K562 (cell line): ENCODE measurements at regions not wholly inside any gene's neighbourhood (a gene's known extent, or its start where the extent isn't known, plus 50 kb on each side); places are given as distances from the start of the nearest gene placed in this dataset.

Source experiments
- ATAC-seq: fragments of 200-7000 bp; cut with Tn5 transposase; 3 replicates; pipeline ENCODE4 v1.9.1; 2020; ENCODE audit warnings: moderate library complexity
- BruUV-seq: library from RNA; stranded (reverse); fragments of 400-500 nt; replicated peaks from 2 replicates; lab custom pipeline; 2021; lab: Mats Ljungman, UMichigan
- CTCF ChIA-PET: fragments of 300-600 bp; formaldehyde crosslinking; extraction: SDS; loops from one replicate; lab custom pipeline; 2021; ENCODE audit warnings: low intra/inter-chr PET ratio; lab: Yijun Ruan, JAX
- POLR2A ChIA-PET: fragments of 300-600, 350-650 bp; sonication (Branson Sonifier 250); formaldehyde crosslinking; extraction: SDS; loops from one replicate; lab custom pipeline; 2021; ENCODE audit warnings: antibody characterized with exemption, inconsistent platforms; lab: Yijun Ruan, JAX
- DNase-seq, 4 experiments: peaks; one replicate each; pipeline versions ENCODE4 v3.0.0 to v3.0.0-alpha.2; 2011 to 2018; ENCODE audit warnings: low spot score in 3 of 4, mixed read lengths in 3 of 4; ENCODE audit errors: extremely low read depth in 1 of 4
- FAIRE-seq: peaks from 2 replicates; lab custom pipeline; 2011; peaks lifted over from hg19 to GRCh38; lab: Jason Lieb, UNC
- H2AFZ ChIP-seq: 2 replicates; pipeline ENCODE4 v1.6.0; 2011; ENCODE audit warnings: low read depth, low read length, control low read depth, inconsistent platforms
- H3K27ac ChIP-seq: fragments of 200-600 bp; 3 replicates; pipeline ENCODE4 v1.8.0; 2011; ENCODE audit warnings: low read depth, mild to moderate bottlenecking, control low read depth, inconsistent platforms, low read length, moderate library complexity, mixed read lengths; ENCODE audit errors: extremely low read depth
- H3K27me3 ChIP-seq, 2 experiments: fragments of 300-600 bp in 1 of 2; 2 replicates in 1 of 2; 3 replicates in 1 of 2; pipeline versions ENCODE4 v1.6.0 to v1.8.0; 2011; ENCODE audit warnings: inconsistent platforms in 2 of 2, low read length in 2 of 2, mild to moderate bottlenecking in 1 of 2, mixed read lengths in 1 of 2, moderate library complexity in 1 of 2; ENCODE audit not compliant: control insufficient read depth in 2 of 2, insufficient read depth in 2 of 2
- H3K36me3 ChIP-seq: fragments of 300-600 bp; 3 replicates; pipeline ENCODE4 v1.8.0; 2011; ENCODE audit warnings: mild to moderate bottlenecking, low read length, inconsistent platforms; ENCODE audit not compliant: control insufficient read depth, insufficient read depth
- H3K4me1 ChIP-seq, 2 experiments: fragments of 200-600 bp in 1 of 2; replicated peaks in 1 of 2; 2 replicates in 1 of 2; 3 replicates in 1 of 2; pipeline versions ENCODE4 v1.5.1 to v1.8.0; 2011; ENCODE audit warnings: inconsistent platforms in 2 of 2, low read length in 2 of 2, mild to moderate bottlenecking in 1 of 2, mixed read lengths in 1 of 2, moderate library complexity in 1 of 2; ENCODE audit not compliant: control insufficient read depth in 2 of 2, insufficient read depth in 2 of 2
- H3K4me2 ChIP-seq: 2 replicates; pipeline ENCODE4 v1.6.1; 2011; ENCODE audit warnings: low read length, control low read depth, inconsistent platforms, mixed read lengths; ENCODE audit not compliant: insufficient read depth
- H3K4me3 ChIP-seq: fragments of 200-600 bp; sonication (generic), shearing (Covaris generic); 2 replicates; pipeline ENCODE4 v1.5.1; 2016; ENCODE audit warnings: control low read depth, inconsistent platforms
- H3K79me2 ChIP-seq: fragments of 200-600 bp; 3 replicates; pipeline ENCODE4 v1.8.0; 2011; ENCODE audit warnings: low read length, inconsistent platforms; ENCODE audit not compliant: control insufficient read depth, insufficient read depth
- H3K9ac ChIP-seq, 2 experiments: 2 replicates each; pipeline versions ENCODE4 v1.6.0 to v1.6.1; 2011; ENCODE audit warnings: low read depth in 2 of 2, low read length in 2 of 2, control low read depth in 1 of 2, inconsistent platforms in 1 of 2, mild to moderate bottlenecking in 1 of 2, mixed read lengths in 1 of 2; ENCODE audit not compliant: insufficient read depth in 1 of 2
- H3K9me1 ChIP-seq: one replicate; pipeline ENCODE4 v1.6.0; 2011; ENCODE audit warnings: inconsistent platforms, mild to moderate bottlenecking, low read length, moderate library complexity; ENCODE audit not compliant: control insufficient read depth, insufficient read depth
- H3K9me3 ChIP-seq: replicated peaks from 2 replicates; pipeline ENCODE4 v1.5.1; 2011; ENCODE audit warnings: low read depth, low read length, inconsistent platforms; ENCODE audit not compliant: control insufficient read depth, insufficient read depth
- H4K20me1 ChIP-seq: replicated peaks from 2 replicates; pipeline ENCODE4 v1.6.1; 2011; ENCODE audit warnings: low read length, inconsistent platforms, mixed read lengths; ENCODE audit not compliant: control insufficient read depth, insufficient read depth
- ATF1 ChIP-seq, 2 experiments: fragments of 450-650 bp in 1 of 2; IDR thresholded peaks; 2 replicates each; pipeline ENCODE4 v1.6.1; 2016; ENCODE audit warnings: missing compliant biosample characterization in 1 of 2, missing genetic modification characterization in 1 of 2
- ERF ChIP-seq: fragments of 450-650 bp; formaldehyde crosslinking; IDR thresholded peaks from 2 replicates; pipeline ENCODE4 v1.4.0; 2020; ENCODE audit warnings: mild to moderate bottlenecking, mixed read lengths
- MTA1 ChIP-seq: fragments of 450-650 bp; IDR thresholded peaks from 2 replicates; pipeline ENCODE4 v1.6.1; 2017; ENCODE audit warnings: borderline replicate concordance
- RBM34 ChIP-seq: fragments of 200-400 bp; formaldehyde crosslinking; IDR thresholded peaks from 2 replicates; pipeline ENCODE4 v1.6.1; 2018; ENCODE audit warnings: low read length, borderline replicate concordance; ENCODE audit not compliant: insufficient read depth
- SUPT5H ChIP-seq: fragments of 450-650 bp; IDR thresholded peaks from 2 replicates; pipeline ENCODE4 v1.6.1; 2016
- WHSC1 ChIP-seq: IDR thresholded peaks from one replicate; pipeline ENCODE4 v1.6.1; 2012; ENCODE audit warnings: low read length, control low read depth, inconsistent platforms
- ZFP36 ChIP-seq: fragments of 150-350 bp; IDR thresholded peaks from 2 replicates; pipeline ENCODE4 v1.6.1; 2018; ENCODE audit warnings: low read length, low read depth; ENCODE audit not compliant: partially characterized antibody
- ZNF140 ChIP-seq: fragments of 250-450 bp; sonication (Bioruptor Pico); IDR thresholded peaks from 2 replicates; pipeline ENCODE4 v1.8.0; 2021; ENCODE audit warnings: moderate library complexity, mild to moderate bottlenecking, inconsistent platforms
- ZNF778 ChIP-seq: fragments of 450-650 bp; formaldehyde crosslinking; IDR thresholded peaks from 2 replicates; pipeline ENCODE4 v1.4.0; 2020; ENCODE audit warnings: mild to moderate bottlenecking, moderate library complexity
- WGBS: fragments of 100-300 bp; shearing (Covaris generic); methylation state at CpG from one replicate; pipeline ENCODE4 v1.1.6; 2016; ENCODE audit warnings: low coverage, mixed read lengths; ENCODE audit not compliant: insufficient coverage; ENCODE audit errors: missing lambda C conversion rate; 5-methylcytosine and 5-hydroxymethylcytosine counted together
- in situ Hi-C: fragments of 300-500 bp; cut with MboI; formaldehyde crosslinking; loops from 4 replicates; pipeline ENCODE4 v1.15.0; 2018; ENCODE audit warnings: inconsistent platforms, mixed read lengths
- intact Hi-C: fragments of 100-400 bp; cut with micrococcal nuclease; formaldehyde crosslinking; loops from 2 replicates; pipeline ENCODE4 v1.14.2; 2022
- TF ChIP-seq, protein P1 (sequence below): fragments of 250-450 bp; sonication (Bioruptor Pico); IDR thresholded peaks from 2 replicates; pipeline ENCODE4 v1.8.0; 2022; ENCODE audit warnings: inconsistent platforms
- TF ChIP-seq, protein P2 (sequence below): sonication (generic); formaldehyde crosslinking; IDR thresholded peaks from 2 replicates; pipeline ENCODE4 v1.8.0; 2022; ENCODE audit warnings: missing genetic modification reagents, mild to moderate bottlenecking, borderline replicate concordance

DNA sequence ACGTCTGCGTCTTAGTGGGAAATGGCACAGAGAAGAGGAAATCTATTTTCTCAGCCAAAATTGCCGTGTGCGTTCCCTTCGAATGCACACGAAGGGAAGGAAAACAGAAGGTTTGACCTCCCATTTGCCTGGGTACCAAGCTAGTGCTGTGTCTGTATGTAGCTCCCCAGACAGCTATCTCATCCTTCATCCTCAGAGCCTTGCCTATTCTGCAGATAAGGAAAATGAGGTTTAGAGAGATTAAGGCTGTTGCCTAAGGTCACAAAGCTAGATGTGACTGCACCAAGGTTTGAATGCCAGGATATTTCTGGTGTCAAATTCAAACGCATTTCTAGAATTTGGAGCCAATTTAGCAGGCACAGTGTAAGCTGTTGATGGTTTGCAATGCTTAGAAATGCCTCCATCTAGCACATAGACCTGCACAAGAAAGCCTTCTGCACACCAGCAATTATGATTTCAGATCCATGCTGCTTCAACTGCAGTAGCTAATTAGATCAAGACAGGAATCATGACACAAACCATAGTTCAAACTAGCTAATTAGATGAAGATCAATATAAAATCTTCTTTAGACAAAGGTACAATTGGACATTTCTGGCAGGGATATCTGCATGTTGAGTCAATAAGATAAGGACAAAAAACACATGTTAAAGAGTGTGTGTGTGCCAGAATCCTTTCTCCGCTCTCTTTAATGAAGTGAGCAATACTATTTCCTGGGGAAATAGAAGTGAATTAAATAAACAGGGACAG, 115.1 kb downstream of the CMPK2 start (continued):
- no peak for TF ChIP-seq ZNF778 (CRISPR knock-in tag)

DNA sequence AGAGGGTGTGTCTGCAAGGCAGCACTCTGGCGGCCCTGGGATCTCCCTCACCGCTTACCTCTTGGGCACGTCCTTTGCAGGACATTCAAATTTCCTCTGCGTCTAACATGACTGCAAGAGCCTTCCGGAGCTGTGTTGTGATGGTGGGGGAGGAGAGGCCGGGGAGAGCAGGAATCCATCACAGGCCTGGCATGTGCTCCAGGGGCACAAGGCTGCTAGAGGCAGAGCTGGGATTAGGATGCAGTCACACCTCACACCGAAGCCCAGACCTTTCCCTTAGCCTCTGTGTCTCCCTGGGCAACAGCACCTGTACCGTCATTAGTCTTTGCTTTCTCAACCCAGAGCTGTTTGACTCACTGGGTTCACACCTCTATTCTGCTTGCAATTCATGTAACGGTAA, 111.3 kb downstream of the CMPK2 start:
- no peak overlapping the region for H3K4me2 ChIP-seq
- H2AFZ ChIP-seq, result no peak overlapping the region
- ATAC-seq (no peak), DNase-seq (no peak), FAIRE-seq (no peak)
- ChIA-PET CTCF (no interaction called here), POLR2A (no interaction called here)
- WGBS, result 0% methylated on average over 9 of the region's 9 CpGs
- H3K9me3 ChIP-seq, result no peaks in the 10 kb centered on the region
- H3K9ac ChIP-seq, result no peak overlapping the region
- no TSS peak for BruUV-seq
- H3K36me3 ChIP-seq, result no peaks in the 10 kb centered on the region
- TF ChIP-seq WHSC1 (no peak), ATF1 (CRISPR knock-in tag; IDR thresholded peaks at IDR 0.05) (no peak), ATF1 (tag; IDR thresholded peaks at IDR 0.05) (no peak)
- in situ Hi-C loops (no loop called here), intact Hi-C loops (no loop called here)
- H3K27me3 ChIP-seq, result no peaks in the 10 kb centered on the region; a peak in 2 of 5 replicates
- no peaks in the 10 kb centered on the region for H3K4me1 ChIP-seq
- H3K79me2 ChIP-seq, result no peaks in the 10 kb centered on the region
- H4K20me1 ChIP-seq, result no peaks in the 10 kb centered on the region
- H3K27ac ChIP-seq, result no peak overlapping the region
- H3K9me1 ChIP-seq, result no peaks in the 10 kb centered on the region
- no peak overlapping the region for H3K4me3 ChIP-seq

DNA sequence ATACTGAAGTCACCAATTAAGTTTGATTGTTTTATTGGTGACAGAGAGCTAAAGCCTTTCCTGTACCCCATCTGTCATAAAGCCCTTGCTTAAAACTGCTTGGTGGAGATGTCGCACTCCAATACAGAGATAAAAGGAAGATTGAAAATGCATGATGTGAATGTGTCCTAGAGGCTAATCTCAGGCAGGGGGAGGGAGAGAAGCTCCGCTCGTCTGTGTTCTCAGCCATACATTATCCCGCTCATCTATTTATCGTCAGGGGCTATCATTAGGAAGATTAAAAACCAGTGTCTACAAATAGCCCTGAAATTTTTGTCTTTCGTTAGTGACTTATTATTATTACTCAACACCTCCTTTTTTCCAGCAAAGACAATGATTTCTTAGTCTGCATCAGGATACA, 110.3 kb downstream of the CMPK2 start:
- Histone ChIP-seq H3K9me1 (no peaks in the 10 kb centered on the region), H2AFZ (no peak overlapping the region), H3K27ac (no peak overlapping the region), H3K27me3 (no peaks in the 10 kb centered on the region; a peak in 2 of 5 replicates), H3K9me3 (no peaks in the 10 kb centered on the region), H3K36me3 (no peaks in the 10 kb centered on the region), H3K79me2 (no peaks in the 10 kb centered on the region), H3K4me2 (no peak overlapping the region), H4K20me1 (no peaks in the 10 kb centered on the region), H3K4me3 (no peak overlapping the region), H3K9ac (no peak overlapping the region), H3K4me1 (no peaks in the 10 kb centered on the region)
- in situ Hi-C loops, result no loop called here
- 0% methylated on average over 6 of the region's 6 CpGs for WGBS
- ChIA-PET CTCF (no interaction called here), POLR2A (no interaction called here)
- intact Hi-C loops, result no loop called here
- BruUV-seq, result no TSS peak
- no peak for FAIRE-seq
- DNase-seq, result no peak
- ATAC-seq, result no peak
- TF ChIP-seq ZNF140 (CRISPR knock-in tag), result no peak
- no peak for TF ChIP-seq RBM34
- TF ChIP-seq, protein P1, sequence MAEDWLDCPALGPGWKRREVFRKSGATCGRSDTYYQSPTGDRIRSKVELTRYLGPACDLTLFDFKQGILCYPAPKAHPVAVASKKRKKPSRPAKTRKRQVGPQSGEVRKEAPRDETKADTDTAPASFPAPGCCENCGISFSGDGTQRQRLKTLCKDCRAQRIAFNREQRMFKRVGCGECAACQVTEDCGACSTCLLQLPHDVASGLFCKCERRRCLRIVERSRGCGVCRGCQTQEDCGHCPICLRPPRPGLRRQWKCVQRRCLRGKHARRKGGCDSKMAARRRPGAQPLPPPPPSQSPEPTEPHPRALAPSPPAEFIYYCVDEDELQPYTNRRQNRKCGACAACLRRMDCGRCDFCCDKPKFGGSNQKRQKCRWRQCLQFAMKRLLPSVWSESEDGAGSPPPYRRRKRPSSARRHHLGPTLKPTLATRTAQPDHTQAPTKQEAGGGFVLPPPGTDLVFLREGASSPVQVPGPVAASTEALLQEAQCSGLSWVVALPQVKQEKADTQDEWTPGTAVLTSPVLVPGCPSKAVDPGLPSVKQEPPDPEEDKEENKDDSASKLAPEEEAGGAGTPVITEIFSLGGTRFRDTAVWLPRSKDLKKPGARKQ, result no peak
- no peak for TF ChIP-seq ZFP36
- no peak for TF ChIP-seq MTA1
- TF ChIP-seq, protein P2, sequence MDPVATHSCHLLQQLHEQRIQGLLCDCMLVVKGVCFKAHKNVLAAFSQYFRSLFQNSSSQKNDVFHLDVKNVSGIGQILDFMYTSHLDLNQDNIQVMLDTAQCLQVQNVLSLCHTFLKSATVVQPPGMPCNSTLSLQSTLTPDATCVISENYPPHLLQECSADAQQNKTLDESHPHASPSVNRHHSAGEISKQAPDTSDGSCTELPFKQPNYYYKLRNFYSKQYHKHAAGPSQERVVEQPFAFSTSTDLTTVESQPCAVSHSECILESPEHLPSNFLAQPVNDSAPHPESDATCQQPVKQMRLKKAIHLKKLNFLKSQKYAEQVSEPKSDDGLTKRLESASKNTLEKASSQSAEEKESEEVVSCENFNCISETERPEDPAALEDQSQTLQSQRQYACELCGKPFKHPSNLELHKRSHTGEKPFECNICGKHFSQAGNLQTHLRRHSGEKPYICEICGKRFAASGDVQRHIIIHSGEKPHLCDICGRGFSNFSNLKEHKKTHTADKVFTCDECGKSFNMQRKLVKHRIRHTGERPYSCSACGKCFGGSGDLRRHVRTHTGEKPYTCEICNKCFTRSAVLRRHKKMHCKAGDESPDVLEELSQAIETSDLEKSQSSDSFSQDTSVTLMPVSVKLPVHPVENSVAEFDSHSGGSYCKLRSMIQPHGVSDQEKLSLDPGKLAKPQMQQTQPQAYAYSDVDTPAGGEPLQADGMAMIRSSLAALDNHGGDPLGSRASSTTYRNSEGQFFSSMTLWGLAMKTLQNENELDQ (CRISPR knock-in tag), result no peak
- TF ChIP-seq SUPT5H, result no peak
- TF ChIP-seq ERF (CRISPR knock-in tag), result no peak
